T47D (cell line): ENCODE measurements at regions not wholly inside any gene's neighbourhood (a gene's known extent, or its start where the extent isn't known, plus 50 kb on each side); places are given as distances from the start of the nearest gene placed in this dataset.

Experiments used
- DNase-seq, 2 experiments: peaks; one replicate each; pipeline versions ENCODE4 v3.0.0 to v3.0.0-alpha.2; 2011 to 2012; ENCODE audit warnings: low read depth in 1 of 2, low spot score in 1 of 2
- JUND ChIP-seq: IDR thresholded peaks from 2 replicates; pipeline ENCODE4 v1.6.1; 2012; ENCODE audit warnings: low read depth
- in situ Hi-C: cut with HindIII; loops from 2 replicates; pipeline ENCODE4 v1.10.0; 2016; ENCODE audit warnings: low sequenced_read_pairs, low pct_unique_long_range_greater_than_20kb

DNA sequence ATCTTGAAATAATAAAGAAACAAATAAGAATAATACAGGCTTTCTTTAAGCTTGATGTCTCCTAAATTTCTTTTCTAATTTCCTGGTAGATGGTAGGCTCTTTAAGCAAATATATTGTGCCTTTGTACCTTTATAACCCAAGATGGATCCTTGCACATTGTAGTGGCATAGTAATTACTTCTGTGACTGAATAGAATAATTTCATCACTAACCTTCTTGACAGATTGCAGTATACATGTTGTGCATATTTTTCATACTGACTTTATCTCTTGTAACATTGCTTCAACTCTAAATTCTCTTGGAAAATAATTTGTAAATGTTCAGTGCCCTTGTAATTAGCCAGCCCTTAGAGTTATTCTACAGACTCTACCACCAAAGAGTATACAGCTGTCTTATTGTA, 1433.8 kb upstream of the GBE1 start:
- DNase-seq: no peak
- no peak for TF ChIP-seq JUND
- in situ Hi-C loops: no loop called here

DNA sequence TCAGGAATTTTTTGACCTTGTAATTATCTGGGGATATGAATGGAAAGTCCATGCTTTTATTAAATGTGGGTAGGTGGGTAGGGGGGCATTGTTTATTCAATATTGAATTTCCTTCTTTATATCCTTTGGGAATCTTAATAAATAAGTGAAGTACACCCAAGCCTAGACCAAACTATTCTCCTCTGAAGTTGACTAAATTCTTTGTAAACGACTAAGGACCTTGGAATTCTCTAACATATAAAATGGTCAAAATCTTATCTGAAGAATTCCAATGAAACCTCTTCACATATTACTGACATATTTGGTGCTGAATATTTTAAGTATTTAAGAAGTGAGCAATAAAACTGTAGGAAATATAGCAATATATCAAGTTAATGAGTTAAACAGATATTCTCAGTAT, 1432.1 kb upstream of the GBE1 start:
- no peak for DNase-seq
- TF ChIP-seq JUND: no peak
- in situ Hi-C loops: no loop called here

DNA sequence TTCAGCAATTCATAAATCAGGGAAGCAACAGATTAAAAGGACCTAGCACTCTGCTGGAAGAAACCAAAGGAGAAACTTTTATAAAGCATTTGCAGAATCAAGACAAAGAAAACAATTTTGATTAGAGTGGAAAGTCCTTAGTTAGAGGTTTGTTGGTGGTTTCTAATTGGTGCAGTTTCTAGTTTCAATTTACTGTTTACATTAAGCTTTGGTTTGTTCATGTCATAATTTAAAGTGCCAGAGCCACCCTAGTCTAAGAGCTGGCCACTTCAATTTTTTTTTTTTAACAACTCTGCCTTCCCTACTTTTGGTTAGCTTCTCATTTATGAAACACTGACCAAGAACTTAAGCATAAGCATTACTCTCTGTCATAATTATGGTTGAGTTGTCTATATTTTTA, 1428.2 kb upstream of the GBE1 start:
- in situ Hi-C loops: no loop called here
- DNase-seq: peak; percentile 1 to 12
- no peak for TF ChIP-seq JUND

DNA sequence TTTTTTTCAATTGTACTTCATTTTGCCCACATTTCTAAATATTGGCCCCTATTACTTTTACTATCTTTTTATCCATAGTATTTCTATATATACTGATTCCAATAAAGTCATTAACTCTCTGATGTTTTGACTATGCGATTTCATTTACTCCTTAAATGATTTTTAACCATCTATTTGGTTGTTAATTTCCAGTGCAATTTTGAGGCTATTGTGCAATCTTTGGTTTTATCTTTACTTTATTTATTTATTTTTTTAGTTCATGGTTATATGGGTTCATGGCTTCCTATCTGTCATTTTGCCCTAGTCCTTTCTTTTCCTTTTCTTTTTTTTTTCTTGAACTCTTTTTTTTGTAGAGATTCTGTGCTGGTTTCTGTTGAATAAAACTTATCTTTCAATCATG, 1408.0 kb upstream of the GBE1 start:
- DNase-seq: no peak
- no peak for TF ChIP-seq JUND
- in situ Hi-C loops: no loop called here

DNA sequence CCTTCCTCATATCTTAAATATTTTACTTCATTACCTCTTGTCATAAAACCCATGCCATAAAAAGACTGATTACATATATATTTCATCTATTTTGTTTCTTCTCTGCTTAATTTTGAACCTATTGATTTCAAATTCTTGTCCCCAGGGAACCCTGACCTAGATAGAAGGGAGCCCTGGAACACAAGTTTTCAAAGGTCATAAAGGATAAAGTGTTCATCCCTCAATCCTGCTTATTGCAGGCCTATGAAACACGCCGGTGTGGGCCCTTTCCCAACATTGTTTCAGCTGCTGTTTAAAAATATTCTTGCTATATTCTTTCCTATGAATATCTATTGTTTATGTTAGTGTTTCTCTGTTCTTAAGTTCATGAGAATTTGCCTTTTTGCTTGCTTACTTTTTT, 1389.5 kb upstream of the GBE1 start:
- DNase-seq: no peak
- TF ChIP-seq JUND: no peak
- in situ Hi-C loops: no loop called here

DNA sequence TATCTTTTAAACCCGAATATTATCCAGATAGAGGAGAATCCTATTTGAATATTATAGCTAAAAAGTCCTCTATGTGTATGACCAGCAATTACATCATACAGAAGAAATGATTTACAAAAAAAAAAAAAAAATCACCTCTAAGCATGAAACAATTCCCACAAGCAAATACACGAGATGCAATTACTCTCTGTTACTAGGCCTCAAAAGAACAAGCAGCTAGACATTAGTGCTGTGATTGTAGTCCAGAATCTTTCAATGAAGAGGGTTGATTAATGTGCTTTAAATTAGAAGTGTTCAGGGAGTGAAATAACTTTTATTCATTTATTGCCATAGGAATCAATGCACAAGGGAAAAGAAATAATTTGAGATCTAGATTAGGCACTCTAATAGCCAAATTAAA, 1379.5 kb upstream of the GBE1 start:
- in situ Hi-C loops: no loop called here
- DNase-seq: no peak
- TF ChIP-seq JUND: no peak

DNA sequence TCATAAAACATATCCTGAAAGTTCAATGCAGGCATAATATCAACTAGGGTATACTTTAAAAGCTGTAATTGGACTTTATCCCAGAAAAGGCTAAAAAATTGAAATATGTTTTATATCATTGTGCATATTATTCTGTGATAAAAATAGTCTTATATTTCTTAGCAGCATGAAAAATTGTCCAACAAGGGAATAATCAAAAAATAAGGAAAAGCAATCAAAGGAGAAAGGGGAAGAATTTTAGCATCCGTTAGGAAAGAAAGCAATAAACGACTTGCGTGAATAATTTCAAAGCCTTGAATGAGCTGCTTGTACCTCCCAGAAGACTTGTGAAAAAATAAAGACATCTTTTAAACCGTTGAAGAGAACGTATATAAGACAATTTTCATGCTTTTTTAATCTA, 1369.8 kb upstream of the GBE1 start:
- no peak for DNase-seq
- TF ChIP-seq JUND: no peak
- in situ Hi-C loops: no loop called here

DNA sequence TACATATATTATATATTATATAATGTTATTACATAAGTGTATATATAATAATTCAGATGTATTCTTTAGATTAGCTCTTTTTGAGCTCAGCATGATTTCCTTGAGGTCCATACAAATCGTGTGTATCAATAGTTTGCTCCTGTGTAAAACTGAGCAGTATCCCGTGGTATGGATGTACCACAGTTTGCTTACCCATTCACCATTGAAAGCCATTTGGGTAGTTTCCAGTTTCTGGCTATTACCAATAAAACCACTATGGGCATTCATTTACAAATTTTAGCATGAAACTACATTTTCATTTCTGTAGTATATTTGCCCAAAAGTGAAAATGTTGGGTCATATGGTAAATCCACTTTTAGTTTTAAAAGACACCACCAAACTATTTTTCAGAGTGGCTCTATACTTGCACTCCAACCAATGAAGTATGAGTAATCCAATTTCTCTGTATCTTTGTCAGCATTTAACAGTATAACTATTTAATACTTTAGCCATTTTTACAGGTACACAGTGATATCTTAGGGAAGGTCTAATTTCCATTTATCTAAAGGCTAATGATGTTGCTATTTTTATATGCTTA, 1361.4 kb upstream of the GBE1 start:
- no peak for TF ChIP-seq JUND
- DNase-seq: no peak
- in situ Hi-C loops: no loop called here

DNA sequence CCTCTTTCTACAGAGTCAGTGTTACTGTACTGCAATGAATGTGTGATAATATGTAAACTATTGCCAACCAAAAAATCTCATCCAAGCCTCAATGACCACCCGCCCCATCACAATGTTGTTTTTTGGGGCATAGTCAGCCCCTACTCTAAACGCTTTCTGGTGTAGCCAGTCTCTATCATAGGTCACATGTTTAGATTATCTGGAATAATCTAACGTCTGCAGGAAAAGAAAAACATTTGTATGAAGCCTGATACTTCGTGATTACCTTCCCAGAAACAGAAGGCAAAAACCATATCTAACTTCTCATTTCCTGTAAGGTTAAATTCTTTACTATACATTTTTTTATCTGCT, 1331.8 kb upstream of the GBE1 start:
- no peak for TF ChIP-seq JUND
- DNase-seq: no peak
- in situ Hi-C loops: no loop called here

DNA sequence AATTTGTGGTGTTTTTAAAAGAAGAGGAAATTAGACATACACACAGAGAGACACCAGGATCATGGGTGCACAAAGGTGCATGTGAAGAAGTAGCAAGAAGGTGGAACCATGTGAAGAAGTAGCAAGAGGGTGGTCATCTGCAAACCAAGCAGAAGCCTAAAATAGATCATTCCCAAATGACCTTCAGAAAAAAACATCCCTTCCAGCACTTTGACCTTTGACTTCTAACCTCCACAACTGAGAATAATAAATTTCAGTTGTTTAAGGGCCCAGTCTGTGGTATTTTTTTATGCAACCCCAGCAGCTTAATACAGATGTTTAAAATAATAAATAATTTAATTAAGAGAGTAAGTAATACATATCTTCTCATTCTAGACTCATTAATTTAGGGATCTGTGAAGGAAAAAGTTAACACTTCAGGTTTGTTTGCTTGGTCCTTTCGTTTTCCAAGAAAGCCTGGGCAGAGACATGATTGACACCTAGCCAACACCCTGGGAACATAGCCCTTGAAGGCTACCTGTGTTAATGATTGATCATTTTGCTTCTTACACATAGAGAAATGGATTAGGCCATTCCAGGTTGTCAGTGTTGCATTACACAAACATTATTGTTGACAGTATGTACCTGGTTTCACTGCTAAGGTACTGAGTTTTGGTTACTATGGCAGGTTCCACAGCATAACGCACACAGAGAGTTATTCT, 1331.2 kb upstream of the GBE1 start:
- DNase-seq: no peak
- TF ChIP-seq JUND: no peak
- in situ Hi-C loops: no loop called here

DNA sequence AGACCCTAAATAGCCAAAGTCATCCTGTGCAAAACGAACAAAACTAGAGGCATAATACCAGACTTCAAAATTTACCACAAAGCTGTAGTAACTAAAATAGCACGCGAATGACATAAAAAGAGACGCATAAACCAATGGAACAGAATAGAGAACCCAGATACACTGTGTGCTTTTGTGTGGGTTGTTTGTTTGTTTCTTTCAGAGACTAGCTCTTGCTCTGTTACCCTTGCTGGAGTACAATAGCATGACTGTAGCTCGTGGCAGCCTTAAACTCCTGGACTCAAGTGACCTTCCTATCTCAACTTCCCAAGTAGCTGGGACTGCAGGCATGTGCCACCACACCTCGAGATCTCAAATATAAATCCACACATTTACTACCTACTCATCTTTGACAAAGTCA, 1314.6 kb upstream of the GBE1 start:
- DNase-seq: no peak
- in situ Hi-C loops: no loop called here
- no peak for TF ChIP-seq JUND

DNA sequence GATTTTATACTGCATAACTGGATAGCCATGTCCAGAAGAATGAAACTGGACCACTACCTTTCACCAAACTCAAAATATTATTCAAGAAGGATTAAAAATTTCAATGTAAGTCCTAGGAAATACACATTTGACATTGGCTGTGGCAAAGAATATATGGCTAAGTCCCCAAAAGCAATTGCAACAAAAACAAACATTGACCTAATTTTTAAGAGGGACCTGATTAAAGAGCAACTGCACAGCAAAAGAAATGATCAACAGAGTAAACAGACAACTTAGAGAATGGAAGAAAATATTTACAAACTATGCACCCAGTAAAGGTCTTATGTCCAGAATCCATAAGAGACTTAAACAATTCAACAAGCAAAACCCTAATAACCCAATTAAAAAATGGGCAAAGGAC, 1313.0 kb upstream of the GBE1 start:
- no peak for TF ChIP-seq JUND
- no peak for DNase-seq
- in situ Hi-C loops: no loop called here

DNA sequence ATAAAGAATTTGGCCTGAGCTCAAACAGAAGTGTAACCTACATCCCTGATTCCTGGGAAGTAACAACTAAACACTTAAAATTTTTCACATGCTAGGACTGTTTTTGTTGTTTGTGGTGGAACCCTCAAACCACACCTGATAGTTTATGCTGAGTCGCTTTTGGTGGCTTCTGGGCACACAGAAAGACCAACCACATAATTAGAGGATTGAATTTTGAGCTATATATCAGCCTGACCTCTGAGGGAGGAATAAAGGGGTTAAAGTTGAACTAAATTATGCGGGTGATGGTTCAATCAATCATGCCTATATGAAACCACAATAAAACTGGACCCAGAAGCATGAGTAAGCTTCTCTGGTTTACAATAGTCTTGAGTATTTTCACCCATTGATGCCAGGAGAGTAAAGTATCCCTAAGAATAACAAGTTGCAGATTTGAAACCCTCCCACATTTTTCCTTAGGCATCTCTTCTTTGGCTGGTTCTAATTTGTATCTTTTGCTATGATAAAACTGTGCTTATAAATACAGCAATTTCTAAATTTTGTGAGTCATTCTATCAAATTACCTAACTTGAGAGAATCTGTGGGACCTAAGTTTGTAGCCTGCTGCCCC, 1304.5 kb upstream of the GBE1 start:
- in situ Hi-C loops: no loop called here
- no peak for TF ChIP-seq JUND
- DNase-seq: no peak

DNA sequence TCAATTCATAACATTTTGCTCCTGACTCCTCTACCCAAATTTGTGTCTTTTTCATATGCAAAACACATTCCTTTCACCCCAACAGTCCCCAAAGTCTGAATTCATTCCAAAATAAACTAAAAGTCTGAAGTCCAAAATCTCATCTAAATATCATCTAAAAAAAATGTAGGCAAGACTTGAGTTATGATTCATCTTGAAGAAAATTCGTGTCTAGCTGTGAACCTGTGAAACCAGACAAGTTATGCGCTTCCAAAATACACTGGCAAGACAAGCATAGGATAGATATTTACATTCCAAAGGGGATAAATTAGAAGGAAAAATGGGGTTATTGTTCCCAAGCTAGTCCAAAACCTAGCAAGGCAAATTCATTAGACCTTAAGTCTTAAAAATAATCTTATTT, 1302.0 kb upstream of the GBE1 start:
- TF ChIP-seq JUND: no peak
- in situ Hi-C loops: no loop called here
- DNase-seq: no peak
